ENCODE measurements at regions not wholly inside any gene's neighbourhood (a gene's known extent, or its start where the extent isn't known, plus 50 kb on each side); places are given as distances from the start of the nearest gene placed in this dataset.

DNA sequence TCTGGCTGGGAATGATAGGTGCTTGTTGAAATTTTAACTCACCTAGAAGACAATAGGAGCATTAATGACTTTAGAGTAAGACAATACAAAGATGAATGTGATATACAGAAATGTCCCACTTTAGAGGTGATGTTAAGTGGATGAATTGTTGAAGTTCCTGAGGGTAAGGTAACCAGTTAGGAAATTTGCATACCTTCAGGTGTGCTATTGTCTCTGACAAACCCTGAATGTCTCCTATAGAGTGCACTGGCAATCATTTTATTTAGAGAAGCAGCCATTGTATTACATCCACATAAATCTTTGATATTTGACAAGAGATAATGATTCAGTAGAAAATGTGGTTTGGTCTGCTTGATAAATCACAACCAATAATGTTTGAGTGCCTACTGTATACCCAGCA lies 228.5 kb downstream of the RNF144A start:
- TF ChIP-seq TAF1 (IDR thresholded peaks at IDR 0.05; ENCODE audit: borderline replicate concordance, insufficient read depth, low read length) (no peak), SIN3A (IDR thresholded peaks at IDR 0.05; ENCODE audit: borderline replicate concordance, insufficient read depth, low read length) (no peak)
